ENCODE measurements at regions not wholly inside any gene's neighbourhood (a gene's known extent, or its start where the extent isn't known, plus 50 kb on each side); places are given as distances from the start of the nearest gene placed in this dataset.

DNA sequence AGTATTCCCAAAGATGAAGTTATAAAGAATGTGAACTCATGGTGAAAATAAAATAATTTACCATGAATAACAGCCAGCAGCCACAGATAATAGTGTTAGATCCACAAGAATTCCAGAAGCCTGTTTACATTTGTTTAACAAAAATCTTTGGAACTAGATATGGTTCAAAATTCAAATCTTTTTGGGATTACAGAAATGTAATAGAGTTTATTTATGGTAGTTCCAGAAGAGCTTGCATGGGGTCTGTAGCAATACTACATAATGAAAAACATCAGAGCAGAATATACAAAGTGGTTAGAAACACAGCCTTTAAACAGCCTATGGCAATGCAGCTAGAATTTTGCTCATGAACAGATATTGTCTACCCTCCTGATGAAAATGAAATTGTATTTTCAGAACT, 179.1 kb downstream of the RDH14 start:
- no peak for ATAC-seq
- H3K36me3 ChIP-seq: no peaks in the 10 kb centered on the region
- H3K4me3 ChIP-seq: no peak overlapping the region
- intact Hi-C loops (cut with DNase I): no loop called here
- no peak overlapping the region for H3K27ac ChIP-seq
- H3K9me3 ChIP-seq: no peaks in the 10 kb centered on the region
- no peaks in the 10 kb centered on the region for H3K4me1 ChIP-seq
- H3K27me3 ChIP-seq: no peaks in the 10 kb centered on the region
- TF ChIP-seq, protein P1, sequence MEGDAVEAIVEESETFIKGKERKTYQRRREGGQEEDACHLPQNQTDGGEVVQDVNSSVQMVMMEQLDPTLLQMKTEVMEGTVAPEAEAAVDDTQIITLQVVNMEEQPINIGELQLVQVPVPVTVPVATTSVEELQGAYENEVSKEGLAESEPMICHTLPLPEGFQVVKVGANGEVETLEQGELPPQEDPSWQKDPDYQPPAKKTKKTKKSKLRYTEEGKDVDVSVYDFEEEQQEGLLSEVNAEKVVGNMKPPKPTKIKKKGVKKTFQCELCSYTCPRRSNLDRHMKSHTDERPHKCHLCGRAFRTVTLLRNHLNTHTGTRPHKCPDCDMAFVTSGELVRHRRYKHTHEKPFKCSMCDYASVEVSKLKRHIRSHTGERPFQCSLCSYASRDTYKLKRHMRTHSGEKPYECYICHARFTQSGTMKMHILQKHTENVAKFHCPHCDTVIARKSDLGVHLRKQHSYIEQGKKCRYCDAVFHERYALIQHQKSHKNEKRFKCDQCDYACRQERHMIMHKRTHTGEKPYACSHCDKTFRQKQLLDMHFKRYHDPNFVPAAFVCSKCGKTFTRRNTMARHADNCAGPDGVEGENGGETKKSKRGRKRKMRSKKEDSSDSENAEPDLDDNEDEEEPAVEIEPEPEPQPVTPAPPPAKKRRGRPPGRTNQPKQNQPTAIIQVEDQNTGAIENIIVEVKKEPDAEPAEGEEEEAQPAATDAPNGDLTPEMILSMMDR (IDR thresholded peaks at IDR 0.05): no peak
- no peak for DNase-seq

GRCh38 chr2:18380321-18380720, 180.1 kb downstream of the RDH14 start:
- H3K9me3 ChIP-seq: no peaks in the 10 kb centered on the region
- no peak overlapping the region for H3K27ac ChIP-seq
- H3K36me3 ChIP-seq: no peaks in the 10 kb centered on the region
- TF ChIP-seq, protein P1 (IDR thresholded peaks at IDR 0.05): no peak
- DNase-seq: no peak
- ATAC-seq: no peak
- H3K4me1 ChIP-seq: no peaks in the 10 kb centered on the region
- intact Hi-C loops (cut with DNase I): no loop called here
- H3K27me3 ChIP-seq: no peaks in the 10 kb centered on the region
- no peak overlapping the region for H3K4me3 ChIP-seq

- intact Hi-C loops (cut with DNase I): no loop called here
- ATAC-seq: no peak
Observed at GRCh38 chr2:18379870-18380269, 180.6 kb downstream of the RDH14 start.

GRCh38 chr2:18378020-18378653, 182.3 kb downstream of the RDH14 start:
- intact Hi-C loops (cut with DNase I): no loop called here
- peak; percentile 85 for ATAC-seq
- no peak for DNase-seq
- Histone ChIP-seq H3K4me3 (no peak overlapping the region), H3K27me3 (no peaks in the 10 kb centered on the region), H3K9me3 (no peaks in the 10 kb centered on the region), H3K4me1 (no peaks in the 10 kb centered on the region), H3K27ac (no peak overlapping the region), H3K36me3 (no peaks in the 10 kb centered on the region)
- TF ChIP-seq, protein P1 (IDR thresholded peaks at IDR 0.05): peak; percentile 81

More at GRCh38 chr2:18379870-18380269, 180.6 kb downstream of the RDH14 start:
- Histone ChIP-seq H3K4me1 (no peaks in the 10 kb centered on the region), H3K36me3 (no peaks in the 10 kb centered on the region), H3K9me3 (no peaks in the 10 kb centered on the region), H3K4me3 (no peak overlapping the region), H3K27me3 (no peaks in the 10 kb centered on the region), H3K27ac (no peak overlapping the region)
- TF ChIP-seq, protein P1 (IDR thresholded peaks at IDR 0.05): no peak
- no peak for DNase-seq

GRCh38 chr2:18376936-18377335, 183.5 kb downstream of the RDH14 start:
- no peak overlapping the region for H3K27ac ChIP-seq
- H3K9me3 ChIP-seq: no peaks in the 10 kb centered on the region
- H3K36me3 ChIP-seq: no peaks in the 10 kb centered on the region
- TF ChIP-seq, protein P1 (IDR thresholded peaks at IDR 0.05): no peak
- DNase-seq: no peak
- no peaks in the 10 kb centered on the region for H3K4me1 ChIP-seq
- no peak overlapping the region for H3K4me3 ChIP-seq
- ATAC-seq: no peak
- H3K27me3 ChIP-seq: no peaks in the 10 kb centered on the region
- intact Hi-C loops (cut with DNase I): no loop called here

GRCh38 chr2:18373664-18374063, 186.8 kb downstream of the RDH14 start:
- no peak for DNase-seq
- H3K27me3 ChIP-seq: no peaks in the 10 kb centered on the region
- H3K4me1 ChIP-seq: no peaks in the 10 kb centered on the region
- intact Hi-C loops (cut with DNase I): no loop called here
- H3K9me3 ChIP-seq: no peaks in the 10 kb centered on the region
- TF ChIP-seq, protein P1 (IDR thresholded peaks at IDR 0.05): no peak
- H3K36me3 ChIP-seq: no peaks in the 10 kb centered on the region
- H3K27ac ChIP-seq: no peak overlapping the region
- no peak for ATAC-seq
- H3K4me3 ChIP-seq: no peak overlapping the region
